ENCODE measurements at regions not wholly inside any gene's neighbourhood (a gene's known extent, or its start where the extent isn't known, plus 50 kb on each side); places are given as distances from the start of the nearest gene placed in this dataset.

- no peak for DNase-seq (ENCODE audit: low spot score)
- H3K4me1 ChIP-seq (ENCODE audit: insufficient read depth, low read length, poor library complexity, severe bottlenecking), result no peaks in the 10 kb centered on the region
- H3K27me3 ChIP-seq (replicated peaks; ENCODE audit: insufficient read depth, low read depth, low read length, poor library complexity), result no peaks in the 10 kb centered on the region
- H3K36me3 ChIP-seq (ENCODE audit: insufficient read depth, low read length, poor library complexity, severe bottlenecking), result no peaks in the 10 kb centered on the region
- TF ChIP-seq CTCF (conservative IDR thresholded peaks at IDR 0.05; ENCODE audit: low read depth, low read length), result no peak
- no peak for TF ChIP-seq EZH2 (IDR thresholded peaks at IDR 0.05; ENCODE audit: borderline replicate concordance, low read depth, low read length, poor library complexity, severe bottlenecking)
- no peak overlapping the region for H3K27ac ChIP-seq (ENCODE audit: low read depth, low read length, poor library complexity, severe bottlenecking)
- no TSS peak for BruUV-seq (replicated peaks)
- H3K9me3 ChIP-seq (ENCODE audit: low read depth, low read length, poor library complexity, severe bottlenecking), result no peaks in the 10 kb centered on the region
- H3K4me3 ChIP-seq (ENCODE audit: low read depth, low read length, poor library complexity, severe bottlenecking), result no peak overlapping the region
- intact Hi-C loops (cut with micrococcal nuclease; ENCODE audit: unreplicated experiment), result no loop called here
- ChIA-PET POLR2A (ENCODE audit: low non-redundant PET) (no interaction called here), CTCF (no interaction called here)
These were observed 303.9 kb downstream of the C16orf95 start for GRCh38 chr16:87012954-87013938.

- POLR2A ChIA-PET (ENCODE audit: low non-redundant PET), result no interaction called here
These were observed 303.1 kb downstream of the C16orf95 start for GRCh38 chr16:87014112-87014511.

GRCh38 chr16:87015021-87015420 lies 302.2 kb downstream of the C16orf95 start:
- no peaks in the 10 kb centered on the region for H3K4me1 ChIP-seq (ENCODE audit: insufficient read depth, low read length, poor library complexity, severe bottlenecking)
- H3K4me3 ChIP-seq (ENCODE audit: low read depth, low read length, poor library complexity, severe bottlenecking), result no peak overlapping the region
- H3K27me3 ChIP-seq (replicated peaks; ENCODE audit: insufficient read depth, low read depth, low read length, poor library complexity), result no peaks in the 10 kb centered on the region
- H3K9me3 ChIP-seq (ENCODE audit: low read depth, low read length, poor library complexity, severe bottlenecking), result no peaks in the 10 kb centered on the region
- no peaks in the 10 kb centered on the region for H3K36me3 ChIP-seq (ENCODE audit: insufficient read depth, low read length, poor library complexity, severe bottlenecking)
- BruUV-seq (replicated peaks), result no TSS peak
- intact Hi-C loops (cut with micrococcal nuclease; ENCODE audit: unreplicated experiment), result no loop called here
- ChIA-PET CTCF (no interaction called here), POLR2A (ENCODE audit: low non-redundant PET) (no interaction called here)
- no peak overlapping the region for H3K27ac ChIP-seq (ENCODE audit: low read depth, low read length, poor library complexity, severe bottlenecking)
- DNase-seq (ENCODE audit: low spot score), result no peak
- TF ChIP-seq CTCF (conservative IDR thresholded peaks at IDR 0.05; ENCODE audit: low read depth, low read length) (no peak), EZH2 (IDR thresholded peaks at IDR 0.05; ENCODE audit: borderline replicate concordance, low read depth, low read length, poor library complexity, severe bottlenecking) (no peak)

More at GRCh38 chr16:87014112-87014511, 303.1 kb downstream of the C16orf95 start:
- no peak for TF ChIP-seq EZH2 (IDR thresholded peaks at IDR 0.05; ENCODE audit: borderline replicate concordance, low read depth, low read length, poor library complexity, severe bottlenecking)
- BruUV-seq (replicated peaks), result no TSS peak
- Histone ChIP-seq H3K4me1 (ENCODE audit: insufficient read depth, low read length, poor library complexity, severe bottlenecking) (no peaks in the 10 kb centered on the region), H3K27ac (ENCODE audit: low read depth, low read length, poor library complexity, severe bottlenecking) (no peak overlapping the region), H3K4me3 (ENCODE audit: low read depth, low read length, poor library complexity, severe bottlenecking) (no peak overlapping the region), H3K27me3 (replicated peaks; ENCODE audit: insufficient read depth, low read depth, low read length, poor library complexity) (no peaks in the 10 kb centered on the region), H3K9me3 (ENCODE audit: low read depth, low read length, poor library complexity, severe bottlenecking) (no peaks in the 10 kb centered on the region), H3K36me3 (ENCODE audit: insufficient read depth, low read length, poor library complexity, severe bottlenecking) (no peaks in the 10 kb centered on the region)
- no peak for DNase-seq (ENCODE audit: low spot score)
- intact Hi-C loops (cut with micrococcal nuclease; ENCODE audit: unreplicated experiment), result no loop called here
- CTCF ChIA-PET, result no interaction called here
